Hepatocyte (in vitro differentiated cells): ENCODE measurements at regions not wholly inside any gene's neighbourhood (a gene's known extent, or its start where the extent isn't known, plus 50 kb on each side); places are given as distances from the start of the nearest gene placed in this dataset.

Experiments used
- DNase-seq: peaks from one replicate; pipeline ENCODE4 v3.0.0-alpha.2; 2016; ENCODE audit warnings: low spot score
- H2AFZ ChIP-seq: fragments of 200-600 bp; sonication (generic); 2 replicates; pipeline ENCODE4 v1.6.0; 2016; ENCODE audit warnings: antibody characterized with exemption, mild to moderate bottlenecking
- H3K27ac ChIP-seq: fragments of 200-600 bp; sonication (generic); 2 replicates; pipeline ENCODE4 v1.5.1; 2016; ENCODE audit warnings: mild to moderate bottlenecking
- H3K27me3 ChIP-seq: fragments of 200-600 bp; sonication (generic); 2 replicates; pipeline ENCODE4 v1.6.1; 2016
- H3K36me3 ChIP-seq: fragments of 200-600 bp; sonication (generic); replicated peaks from 2 replicates; pipeline ENCODE4 v1.5.1; 2016; ENCODE audit warnings: low read depth; ENCODE audit not compliant: insufficient read depth
- H3K4me1 ChIP-seq: fragments of 200-600 bp; sonication (generic); 2 replicates; pipeline ENCODE4 v1.5.1; 2016; ENCODE audit warnings: mild to moderate bottlenecking, moderate library complexity; ENCODE audit not compliant: insufficient read depth
- H3K4me2 ChIP-seq: fragments of 200-600 bp; sonication (generic); 2 replicates; pipeline ENCODE4 v1.6.0; 2016
- H3K4me3 ChIP-seq: fragments of 200-600 bp; sonication (generic); 2 replicates; pipeline ENCODE4 v1.5.1; 2016; ENCODE audit warnings: mild to moderate bottlenecking
- H3K79me2 ChIP-seq: fragments of 200-600 bp; sonication (generic); 2 replicates; pipeline ENCODE4 v1.6.0; 2017; ENCODE audit warnings: mild to moderate bottlenecking
- H3K9me2 ChIP-seq: fragments of 200-600 bp; sonication (generic); replicated peaks from 2 replicates; pipeline ENCODE4 v1.6.0; 2017; ENCODE audit warnings: mild to moderate bottlenecking; ENCODE audit not compliant: insufficient read depth
- H3K9me3 ChIP-seq: fragments of 200-600 bp; sonication (generic); 2 replicates; pipeline ENCODE4 v1.5.1; 2016; ENCODE audit warnings: low read depth, mild to moderate bottlenecking
- H4K20me1 ChIP-seq: fragments of 200-600 bp; sonication (generic); 2 replicates; pipeline ENCODE4 v1.6.0; 2016; ENCODE audit warnings: mild to moderate bottlenecking; ENCODE audit not compliant: insufficient read depth, poor library complexity, severe bottlenecking
- CTCF ChIP-seq: fragments of 200-600 bp; sonication (generic); IDR thresholded peaks from 2 replicates; pipeline ENCODE4 v1.5.1; 2016; ENCODE audit warnings: antibody characterized with exemption, mild to moderate bottlenecking; ENCODE audit not compliant: poor library complexity
- EZH2 ChIP-seq: fragments of 200-600 bp; sonication (generic); IDR thresholded peaks from 2 replicates; pipeline ENCODE4 v1.6.1; 2016; ENCODE audit warnings: antibody characterized with exemption, mild to moderate bottlenecking, borderline replicate concordance
- EZH2phosphoT487 ChIP-seq: fragments of 200-600 bp; sonication (generic); IDR thresholded peaks from one replicate; pipeline ENCODE4 v1.6.1; 2018; ENCODE audit warnings: antibody characterized with exemption, mild to moderate bottlenecking, low read depth, moderate library complexity; ENCODE audit not compliant: unreplicated experiment, severe bottlenecking
- WGBS: methylation state at CpG from one replicate; pipeline ENCODE4 v1.1.6; 2016; ENCODE audit warnings: low lambda C conversion rate; ENCODE audit errors: missing lambda C conversion rate; 5-methylcytosine and 5-hydroxymethylcytosine counted together

DNA sequence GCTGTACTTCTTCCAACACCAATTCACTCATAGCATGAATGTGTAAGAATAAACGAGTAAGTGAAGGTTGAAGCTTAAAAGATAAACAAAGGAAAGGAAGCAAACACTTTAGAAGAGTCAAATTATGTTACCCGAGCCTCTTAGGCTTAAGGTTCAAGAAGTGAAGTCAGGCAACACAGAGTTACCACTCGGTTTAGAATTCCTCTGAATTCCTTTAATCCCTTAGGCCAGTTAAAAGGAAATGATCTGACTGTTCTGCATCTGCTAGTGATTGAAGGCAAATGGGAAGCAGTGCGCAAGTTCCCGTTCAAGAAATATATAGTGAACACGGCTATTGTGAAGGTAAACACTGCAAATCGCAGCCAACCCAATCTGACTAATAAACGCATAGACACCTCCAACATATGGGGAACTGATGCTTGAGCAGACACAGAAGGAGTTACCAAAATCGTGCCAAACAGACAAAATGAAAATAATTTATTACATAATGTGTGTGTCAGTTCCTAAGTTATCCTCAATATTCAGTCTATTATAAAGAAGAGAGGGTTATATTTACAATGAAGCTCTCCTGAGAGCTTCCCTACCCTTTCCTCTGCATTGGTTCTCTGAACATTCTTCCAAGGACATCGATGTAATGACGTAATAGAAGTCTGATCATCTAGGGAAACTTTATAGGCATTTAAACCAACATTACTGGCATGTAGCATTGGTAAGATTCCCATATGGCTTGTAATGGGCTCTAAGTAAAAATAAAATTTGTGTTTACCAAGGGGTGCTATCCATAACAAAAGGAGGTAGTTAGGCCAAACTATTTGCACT is 837.1 kb upstream of the ZNF608 start:
- Histone ChIP-seq H3K4me1 (peaks cover 4% of the 10 kb centered on the region), H3K9me3 (no peaks in the 10 kb centered on the region), H3K9me2 (no peaks in the 10 kb centered on the region), H3K27me3 (no peaks in the 10 kb centered on the region), H2AFZ (no peak overlapping the region), H3K4me2 (peak overlapping the region; percentile 6), H3K27ac (no peak overlapping the region), H3K79me2 (no peaks in the 10 kb centered on the region), H4K20me1 (no peaks in the 10 kb centered on the region), H3K36me3 (no peaks in the 10 kb centered on the region), H3K4me3 (no peak overlapping the region)
- 51% methylated on average over 11 of the region's 11 CpGs for WGBS
- no peak for DNase-seq
- TF ChIP-seq EZH2phosphoT487 (no peak), CTCF (no peak), EZH2 (no peak)

DNA sequence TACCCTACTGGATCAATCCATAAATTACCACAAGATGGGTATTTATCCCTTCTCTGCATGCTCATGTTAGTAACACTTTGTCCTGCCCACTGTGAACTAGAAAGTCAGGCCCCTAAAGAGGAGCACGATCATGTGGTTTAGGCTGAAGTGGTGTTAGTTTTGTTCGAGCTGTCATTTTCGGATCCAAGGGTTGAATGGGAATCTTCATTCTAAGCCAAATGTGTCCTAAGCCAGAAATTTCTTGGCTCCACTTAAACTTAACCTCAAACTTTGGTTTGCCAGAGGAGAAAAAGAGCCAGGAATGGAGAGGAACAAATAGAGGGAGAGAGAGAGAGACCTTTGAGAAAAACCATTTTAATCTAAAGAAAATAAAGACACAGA is 837.7 kb upstream of the ZNF608 start:
- Histone ChIP-seq H3K4me1 (peaks cover 4% of the 10 kb centered on the region), H3K9me2 (no peaks in the 10 kb centered on the region), H3K27ac (no peak overlapping the region), H3K27me3 (no peaks in the 10 kb centered on the region), H3K9me3 (no peaks in the 10 kb centered on the region), H3K79me2 (no peaks in the 10 kb centered on the region), H3K4me3 (no peak overlapping the region), H3K4me2 (peak overlapping the region; percentile 6), H2AFZ (no peak overlapping the region), H4K20me1 (no peaks in the 10 kb centered on the region), H3K36me3 (no peaks in the 10 kb centered on the region)
- no peak for TF ChIP-seq EZH2
- TF ChIP-seq CTCF: no peak
- TF ChIP-seq EZH2phosphoT487: no peak
- 59% methylated on average over 3 of the region's 3 CpGs for WGBS
- no peak for DNase-seq

DNA sequence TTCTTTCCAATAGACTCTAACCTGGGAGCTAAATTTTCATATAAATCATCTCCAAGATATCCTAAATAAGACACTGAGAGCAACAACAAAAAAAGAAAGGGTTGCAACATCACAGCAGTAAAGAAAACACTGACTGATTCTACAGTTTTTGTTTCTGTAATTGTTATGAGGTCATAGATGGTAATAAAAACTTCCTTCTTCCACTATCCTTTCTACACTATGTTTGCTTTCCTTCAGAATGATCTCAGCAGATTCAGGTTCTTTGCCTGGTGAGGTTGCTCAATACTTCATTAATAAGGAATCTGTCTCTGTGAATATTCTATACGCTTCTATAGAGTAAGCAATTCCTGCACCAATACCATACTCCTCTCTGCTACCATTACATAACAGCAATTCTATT is 835.6 kb upstream of the GRAMD2B start:
- no peak for TF ChIP-seq EZH2phosphoT487
- no peak for TF ChIP-seq CTCF
- no peak for TF ChIP-seq EZH2
- no peaks in the 10 kb centered on the region for H3K9me2 ChIP-seq
- no peak overlapping the region for H3K27ac ChIP-seq
- no peaks in the 10 kb centered on the region for H3K27me3 ChIP-seq
- no peak overlapping the region for H3K4me3 ChIP-seq
- no peaks in the 10 kb centered on the region for H3K36me3 ChIP-seq
- H3K4me2 ChIP-seq: no peak overlapping the region
- no peak overlapping the region for H2AFZ ChIP-seq
- H4K20me1 ChIP-seq: no peaks in the 10 kb centered on the region
- WGBS: 100% methylated on average over 1 of the region's 1 CpG
- peaks cover 4% of the 10 kb centered on the region for H3K4me1 ChIP-seq
- H3K79me2 ChIP-seq: no peaks in the 10 kb centered on the region
- no peak for DNase-seq
- no peaks in the 10 kb centered on the region for H3K9me3 ChIP-seq

- no peaks in the 10 kb centered on the region for H4K20me1 ChIP-seq
- WGBS: 76% methylated on average over 3 of the region's 3 CpGs
- H3K9me2 ChIP-seq: no peaks in the 10 kb centered on the region
- DNase-seq: no peak
- H3K79me2 ChIP-seq: no peaks in the 10 kb centered on the region
- no peak overlapping the region for H2AFZ ChIP-seq
- H3K27me3 ChIP-seq: no peaks in the 10 kb centered on the region
- H3K27ac ChIP-seq: no peak overlapping the region
- H3K4me2 ChIP-seq: no peak overlapping the region
- no peaks in the 10 kb centered on the region for H3K4me1 ChIP-seq
- no peaks in the 10 kb centered on the region for H3K9me3 ChIP-seq
- no peak overlapping the region for H3K4me3 ChIP-seq
- H3K36me3 ChIP-seq: no peaks in the 10 kb centered on the region
- TF ChIP-seq CTCF: no peak
- TF ChIP-seq EZH2: no peak
- no peak for TF ChIP-seq EZH2phosphoT487
Observed at GRCh38 chr5:125592856-125593255, 830.4 kb upstream of the GRAMD2B start.
